Brain microvascular endothelial cell (primary cell): ENCODE measurements at regions not wholly inside any gene's neighbourhood (a gene's known extent, or its start where the extent isn't known, plus 50 kb on each side); places are given as distances from the start of the nearest gene placed in this dataset.

Experiments used
- DNase-seq: peaks from one replicate; pipeline ENCODE4 v3.0.0-alpha.2; 2020
- H3K27ac ChIP-seq: fragments of 250-450 bp; sonication (Bioruptor Pico); 2 replicates; pipeline ENCODE4 v1.5.1; 2020; ENCODE audit warnings: mild to moderate bottlenecking, moderate library complexity
- H3K27me3 ChIP-seq: fragments of 250-450 bp; sonication (Bioruptor Pico); replicated peaks from 2 replicates; pipeline ENCODE4 v1.5.1; 2020; ENCODE audit warnings: mild to moderate bottlenecking
- H3K36me3 ChIP-seq: fragments of 250-450 bp; sonication (Bioruptor Pico); replicated peaks from 2 replicates; pipeline ENCODE4 v1.5.1; 2020; ENCODE audit warnings: mild to moderate bottlenecking
- H3K4me3 ChIP-seq: 2 replicates; pipeline ENCODE4 v1.5.1; 2011; ENCODE audit warnings: low read depth, mild to moderate bottlenecking, control low read depth, low read length, moderate library complexity
- CTCF ChIP-seq: IDR thresholded peaks from 2 replicates; pipeline ENCODE4 v1.5.1; 2011; ENCODE audit warnings: low read depth, mild to moderate bottlenecking, moderate library complexity, low read length, control low read depth, inconsistent platforms; ENCODE audit errors: missing control alignments
- in situ Hi-C: cut with HindIII; loops from 2 replicates; pipeline ENCODE4 v1.10.0; 2017; ENCODE audit warnings: low sequenced_read_pairs, low pct_ligation_motif_present

- Histone ChIP-seq H3K4me3 (no peak overlapping the region), H3K27ac (no peak overlapping the region), H3K27me3 (no peaks in the 10 kb centered on the region), H3K36me3 (no peaks in the 10 kb centered on the region)
- TF ChIP-seq CTCF, result no peak
- in situ Hi-C loops, result no loop called here
- no peak for DNase-seq
Observed at GRCh38 chr10:33800545-33800944, 466.1 kb upstream of the NRP1 start.

- in situ Hi-C loops, result no loop called here
- DNase-seq, result no peak
- H3K36me3 ChIP-seq, result no peaks in the 10 kb centered on the region
- H3K4me3 ChIP-seq, result no peak overlapping the region
- no peaks in the 10 kb centered on the region for H3K27me3 ChIP-seq
- no peak for TF ChIP-seq CTCF
- H3K27ac ChIP-seq, result no peak overlapping the region
Observed at GRCh38 chr10:33799944-33800323, 465.5 kb upstream of the NRP1 start.

GRCh38 chr10:33799281-33799943, 464.9 kb upstream of the NRP1 start:
- TF ChIP-seq CTCF, result no peak
- DNase-seq, result no peak
- H3K27me3 ChIP-seq, result no peaks in the 10 kb centered on the region
- H3K36me3 ChIP-seq, result no peaks in the 10 kb centered on the region
- no peak overlapping the region for H3K27ac ChIP-seq
- in situ Hi-C loops, result no loop called here
- H3K4me3 ChIP-seq, result no peak overlapping the region

- Histone ChIP-seq H3K4me3 (no peak overlapping the region), H3K36me3 (no peaks in the 10 kb centered on the region), H3K27ac (no peak overlapping the region), H3K27me3 (no peaks in the 10 kb centered on the region)
- DNase-seq, result no peak
- TF ChIP-seq CTCF, result no peak
- in situ Hi-C loops, result no loop called here
Observed at GRCh38 chr10:33798754-33799153, 464.3 kb upstream of the NRP1 start.

GRCh38 chr10:33796680-33797079, 462.2 kb upstream of the NRP1 start:
- Histone ChIP-seq H3K27me3 (no peaks in the 10 kb centered on the region), H3K36me3 (no peaks in the 10 kb centered on the region), H3K27ac (no peak overlapping the region), H3K4me3 (no peak overlapping the region)
- DNase-seq, result no peak
- no peak for TF ChIP-seq CTCF
- in situ Hi-C loops, result no loop called here

- in situ Hi-C loops, result no loop called here
- Histone ChIP-seq H3K27me3 (no peaks in the 10 kb centered on the region), H3K36me3 (no peaks in the 10 kb centered on the region), H3K27ac (no peak overlapping the region), H3K4me3 (no peak overlapping the region)
- TF ChIP-seq CTCF, result no peak
- no peak for DNase-seq
Observed at GRCh38 chr10:33795529-33795928, 461.1 kb upstream of the NRP1 start.
